ENCODE measurements at regions not wholly inside any gene's neighbourhood (a gene's known extent, or its start where the extent isn't known, plus 50 kb on each side); places are given as distances from the start of the nearest gene placed in this dataset.

GRCh38 chr1:219347921-219348391 is 174.3 kb downstream of the LYPLAL1 start:
- TF ChIP-seq, protein P1, sequence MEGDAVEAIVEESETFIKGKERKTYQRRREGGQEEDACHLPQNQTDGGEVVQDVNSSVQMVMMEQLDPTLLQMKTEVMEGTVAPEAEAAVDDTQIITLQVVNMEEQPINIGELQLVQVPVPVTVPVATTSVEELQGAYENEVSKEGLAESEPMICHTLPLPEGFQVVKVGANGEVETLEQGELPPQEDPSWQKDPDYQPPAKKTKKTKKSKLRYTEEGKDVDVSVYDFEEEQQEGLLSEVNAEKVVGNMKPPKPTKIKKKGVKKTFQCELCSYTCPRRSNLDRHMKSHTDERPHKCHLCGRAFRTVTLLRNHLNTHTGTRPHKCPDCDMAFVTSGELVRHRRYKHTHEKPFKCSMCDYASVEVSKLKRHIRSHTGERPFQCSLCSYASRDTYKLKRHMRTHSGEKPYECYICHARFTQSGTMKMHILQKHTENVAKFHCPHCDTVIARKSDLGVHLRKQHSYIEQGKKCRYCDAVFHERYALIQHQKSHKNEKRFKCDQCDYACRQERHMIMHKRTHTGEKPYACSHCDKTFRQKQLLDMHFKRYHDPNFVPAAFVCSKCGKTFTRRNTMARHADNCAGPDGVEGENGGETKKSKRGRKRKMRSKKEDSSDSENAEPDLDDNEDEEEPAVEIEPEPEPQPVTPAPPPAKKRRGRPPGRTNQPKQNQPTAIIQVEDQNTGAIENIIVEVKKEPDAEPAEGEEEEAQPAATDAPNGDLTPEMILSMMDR (conservative IDR thresholded peaks at IDR 0.05; ENCODE audit: low read depth, low read length), result no peak
- Histone ChIP-seq H3K79me2 (ENCODE audit: insufficient read depth, low read depth) (no peaks in the 10 kb centered on the region), H2AFZ (ENCODE audit: low read depth) (no peak overlapping the region)

DNA sequence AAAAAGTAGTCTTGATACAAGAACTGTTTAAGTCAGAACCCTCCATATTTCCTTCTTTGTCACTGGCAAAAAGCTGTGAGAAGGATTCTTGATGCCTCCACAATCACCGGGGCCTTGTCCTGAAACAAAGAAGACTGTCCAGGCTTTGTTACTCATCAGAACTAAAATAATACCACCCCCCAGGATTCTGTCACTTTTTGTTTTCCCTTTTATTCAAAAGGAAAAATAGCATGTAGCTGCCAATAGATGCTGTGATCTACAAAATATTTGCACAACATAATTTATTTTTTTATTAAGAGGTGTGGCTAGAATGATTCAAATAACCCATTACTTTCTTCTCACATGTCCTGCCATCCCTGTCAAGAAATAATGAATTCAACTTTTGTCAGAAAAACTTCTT is 173.7 kb downstream of the LYPLAL1 start:
- Histone ChIP-seq H3K27me3 (ENCODE audit: insufficient read depth, low read depth) (no peaks in the 10 kb centered on the region), H3K4me1 (ENCODE audit: low read depth, poor library complexity, severe bottlenecking) (no peaks in the 10 kb centered on the region), H3K9ac (no peak overlapping the region)

More at GRCh38 chr1:219347921-219348391, 174.3 kb downstream of the LYPLAL1 start:
- no peaks in the 10 kb centered on the region for H4K20me1 ChIP-seq (ENCODE audit: insufficient read depth)
- H3K4me2 ChIP-seq, result no peak overlapping the region
- no peaks in the 10 kb centered on the region for H3K36me3 ChIP-seq (ENCODE audit: insufficient read depth)
- no peaks in the 10 kb centered on the region for H3K4me1 ChIP-seq (ENCODE audit: low read depth, poor library complexity, severe bottlenecking)
- no peaks in the 10 kb centered on the region for H3K27me3 ChIP-seq (ENCODE audit: insufficient read depth, low read depth)
- no peak overlapping the region for H3K9ac ChIP-seq
- no peak overlapping the region for H3K27ac ChIP-seq
- no peak overlapping the region for H3K4me3 ChIP-seq (IDR thresholded peaks at IDR 0.05; ENCODE audit: insufficient read depth, low read depth, low read length)

GRCh38 chr1:219345953-219346352 is 172.3 kb downstream of the LYPLAL1 start:
- H3K9ac ChIP-seq, result no peak overlapping the region
- H3K36me3 ChIP-seq (ENCODE audit: insufficient read depth), result no peaks in the 10 kb centered on the region
- no peaks in the 10 kb centered on the region for H4K20me1 ChIP-seq (ENCODE audit: insufficient read depth)
- no peak overlapping the region for H3K27ac ChIP-seq
- TF ChIP-seq, protein P1 (conservative IDR thresholded peaks at IDR 0.05; ENCODE audit: low read depth, low read length), result no peak
- H3K27me3 ChIP-seq (ENCODE audit: insufficient read depth, low read depth), result no peaks in the 10 kb centered on the region
- no peak overlapping the region for H3K4me3 ChIP-seq (IDR thresholded peaks at IDR 0.05; ENCODE audit: insufficient read depth, low read depth, low read length)
- H3K4me2 ChIP-seq, result no peak overlapping the region
- no peaks in the 10 kb centered on the region for H3K79me2 ChIP-seq (ENCODE audit: insufficient read depth, low read depth)
- H3K4me1 ChIP-seq (ENCODE audit: low read depth, poor library complexity, severe bottlenecking), result no peaks in the 10 kb centered on the region
- no peak overlapping the region for H2AFZ ChIP-seq (ENCODE audit: low read depth)

More for the DNA sequence above, 173.7 kb downstream of the LYPLAL1 start:
- H2AFZ ChIP-seq (ENCODE audit: low read depth), result no peak overlapping the region
- H3K4me2 ChIP-seq, result no peak overlapping the region
- no peaks in the 10 kb centered on the region for H3K36me3 ChIP-seq (ENCODE audit: insufficient read depth)
- H4K20me1 ChIP-seq (ENCODE audit: insufficient read depth), result no peaks in the 10 kb centered on the region
- TF ChIP-seq, protein P1 (conservative IDR thresholded peaks at IDR 0.05; ENCODE audit: low read depth, low read length), result no peak
- H3K4me3 ChIP-seq (IDR thresholded peaks at IDR 0.05; ENCODE audit: insufficient read depth, low read depth, low read length), result no peak overlapping the region
- no peak overlapping the region for H3K27ac ChIP-seq
- no peaks in the 10 kb centered on the region for H3K79me2 ChIP-seq (ENCODE audit: insufficient read depth, low read depth)

DNA sequence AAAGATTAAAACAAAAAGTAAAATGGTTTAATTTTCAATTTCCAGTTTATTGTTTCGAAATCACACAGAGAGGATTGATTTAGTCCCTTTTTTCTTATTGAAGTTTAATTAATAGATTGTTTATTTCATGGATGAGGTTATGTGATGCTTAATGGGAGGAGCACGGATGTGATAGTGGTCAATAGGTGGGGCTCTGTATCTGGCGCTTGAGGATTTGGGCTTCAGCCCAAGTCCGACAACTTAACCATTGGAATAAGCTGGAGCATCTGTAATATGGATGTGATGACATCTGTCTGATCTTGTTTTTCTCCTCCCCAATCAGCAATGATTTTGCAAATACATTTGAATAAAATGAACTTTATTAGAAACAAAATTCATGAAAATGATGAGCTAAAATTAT is 169.2 kb downstream of the LYPLAL1 start:
- no peak overlapping the region for H3K9ac ChIP-seq
- no peaks in the 10 kb centered on the region for H3K27me3 ChIP-seq (ENCODE audit: insufficient read depth, low read depth)
- H3K4me2 ChIP-seq, result no peak overlapping the region
- no peaks in the 10 kb centered on the region for H3K36me3 ChIP-seq (ENCODE audit: insufficient read depth)
- no peak overlapping the region for H2AFZ ChIP-seq (ENCODE audit: low read depth)
- H3K4me1 ChIP-seq (ENCODE audit: low read depth, poor library complexity, severe bottlenecking), result no peaks in the 10 kb centered on the region
- no peak overlapping the region for H3K4me3 ChIP-seq (IDR thresholded peaks at IDR 0.05; ENCODE audit: insufficient read depth, low read depth, low read length)
- H3K27ac ChIP-seq, result no peak overlapping the region
- no peaks in the 10 kb centered on the region for H4K20me1 ChIP-seq (ENCODE audit: insufficient read depth)
- TF ChIP-seq, protein P1 (conservative IDR thresholded peaks at IDR 0.05; ENCODE audit: low read depth, low read length), result no peak
- H3K79me2 ChIP-seq (ENCODE audit: insufficient read depth, low read depth), result no peaks in the 10 kb centered on the region

Data from KMS-11 (cell line).